Suprapubic skin (tissue), 4 donors: ENCODE measurements at regions not wholly inside any gene's neighbourhood (a gene's known extent, or its start where the extent isn't known, plus 50 kb on each side); places are given as distances from the start of the nearest gene placed in this dataset.

Source experiments
- CTCF ChIP-seq, 2 donors: fragments of 200-600 bp in 1 of 2; fragments of 450-650 bp in 1 of 2; sonication (generic) in 1 of 2; IDR thresholded peaks; one replicate each; pipeline ENCODE4 v1.5.1; 2016 to 2019; ENCODE audit warnings: antibody characterized with exemption in 2 of 2, mild to moderate bottlenecking in 1 of 2, moderate library complexity in 1 of 2
- EP300 ChIP-seq: sonication (generic); formaldehyde crosslinking; IDR thresholded peaks from one replicate; pipeline ENCODE4 v1.6.1; 2017; ENCODE audit warnings: antibody characterized with exemption
- POLR2A ChIP-seq, 2 donors: fragments of 450-650 bp; IDR thresholded peaks; one replicate each; pipeline ENCODE4 v1.6.1; 2017; ENCODE audit warnings: antibody characterized with exemption in 2 of 2, mild to moderate bottlenecking in 2 of 2, moderate library complexity in 2 of 2
- POLR2AphosphoS5 ChIP-seq, 3 donors: sonication (generic); formaldehyde crosslinking; IDR thresholded peaks; one replicate each; pipeline ENCODE4 v1.6.1; 2017; ENCODE audit warnings: antibody characterized with exemption in 3 of 3

GRCh38 chr15:39251413-39252133 lies 329.3 kb upstream of the THBS1 start:
- TF ChIP-seq CTCF (IDR thresholded peaks at IDR 0.05): no peak
- TF ChIP-seq EP300: no peak
- TF ChIP-seq POLR2AphosphoS5 (IDR thresholded peaks at IDR 0.05): no peak
- no peak for TF ChIP-seq POLR2A (IDR thresholded peaks at IDR 0.05)
